ENCODE measurements at regions not wholly inside any gene's neighbourhood (a gene's known extent, or its start where the extent isn't known, plus 50 kb on each side); places are given as distances from the start of the nearest gene placed in this dataset.

DNA sequence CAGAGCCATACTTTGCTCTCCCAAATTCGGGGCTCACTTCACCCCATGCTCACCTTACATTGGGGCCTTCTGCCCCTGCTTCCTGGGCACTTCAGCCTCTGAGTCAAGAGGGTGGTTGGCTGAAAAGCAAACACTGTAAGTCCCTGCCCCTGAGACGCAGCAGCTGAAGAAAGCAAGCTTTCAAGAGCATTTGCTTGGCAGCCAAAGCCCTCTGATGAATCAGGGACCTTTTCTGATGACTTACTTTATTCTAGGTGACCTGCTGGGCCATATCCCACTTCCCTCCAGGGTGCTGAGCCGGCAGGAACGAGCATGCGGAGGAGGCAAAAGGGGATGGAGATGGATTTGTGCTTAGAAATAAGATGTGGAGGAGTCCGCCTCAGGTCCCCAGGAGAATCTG lies 147.0 kb upstream of the TNRC6C start:
- Mint-ChIP-seq H3K4me1 (ENCODE audit: unreplicated experiment) (no peaks in the 10 kb centered on the region), H3K27ac (ENCODE audit: unreplicated experiment) (no peak overlapping the region), H3K36me3 (ENCODE audit: unreplicated experiment) (no peaks in the 10 kb centered on the region), H3K9me3 (ENCODE audit: unreplicated experiment) (no peaks in the 10 kb centered on the region), H3K4me3 (ENCODE audit: unreplicated experiment) (no peak overlapping the region), H3K27me3 (ENCODE audit: unreplicated experiment) (peaks cover 15% of the 10 kb centered on the region)
- DNase-seq (ENCODE audit: extremely low spot score, unreplicated experiment): no peak
- no peak for TF ChIP-seq CTCF (IDR thresholded peaks at IDR 0.05)

- DNase-seq (ENCODE audit: extremely low spot score, unreplicated experiment): no peak
- Mint-ChIP-seq H3K27ac (ENCODE audit: unreplicated experiment) (no peak overlapping the region), H3K4me1 (ENCODE audit: unreplicated experiment) (no peaks in the 10 kb centered on the region), H3K4me3 (ENCODE audit: unreplicated experiment) (no peak overlapping the region), H3K9me3 (ENCODE audit: unreplicated experiment) (no peaks in the 10 kb centered on the region), H3K36me3 (ENCODE audit: unreplicated experiment) (no peaks in the 10 kb centered on the region), H3K27me3 (ENCODE audit: unreplicated experiment) (peaks cover 14% of the 10 kb centered on the region)
- no peak for TF ChIP-seq CTCF (IDR thresholded peaks at IDR 0.05)
These were observed 144.3 kb upstream of the TNRC6C start for GRCh38 chr17:77814091-77814772.

GRCh38 chr17:77815127-77815905 lies 143.2 kb upstream of the TNRC6C start:
- no peak for TF ChIP-seq CTCF (IDR thresholded peaks at IDR 0.05)
- no peaks in the 10 kb centered on the region for H3K36me3 Mint-ChIP-seq (ENCODE audit: unreplicated experiment)
- no peaks in the 10 kb centered on the region for H3K9me3 Mint-ChIP-seq (ENCODE audit: unreplicated experiment)
- H3K4me1 Mint-ChIP-seq (ENCODE audit: unreplicated experiment): no peaks in the 10 kb centered on the region
- DNase-seq (ENCODE audit: extremely low spot score, unreplicated experiment): no peak
- no peak overlapping the region for H3K4me3 Mint-ChIP-seq (ENCODE audit: unreplicated experiment)
- no peak overlapping the region for H3K27ac Mint-ChIP-seq (ENCODE audit: unreplicated experiment)
- peaks cover 19% of the 10 kb centered on the region for H3K27me3 Mint-ChIP-seq (ENCODE audit: unreplicated experiment)

- H3K9me3 Mint-ChIP-seq (ENCODE audit: unreplicated experiment): no peaks in the 10 kb centered on the region
- no peaks in the 10 kb centered on the region for H3K36me3 Mint-ChIP-seq (ENCODE audit: unreplicated experiment)
- no peak overlapping the region for H3K4me3 Mint-ChIP-seq (ENCODE audit: unreplicated experiment)
- H3K4me1 Mint-ChIP-seq (ENCODE audit: unreplicated experiment): no peaks in the 10 kb centered on the region
- H3K27me3 Mint-ChIP-seq (ENCODE audit: unreplicated experiment): peaks cover 20% of the 10 kb centered on the region
- no peak for DNase-seq (ENCODE audit: extremely low spot score, unreplicated experiment)
- no peak overlapping the region for H3K27ac Mint-ChIP-seq (ENCODE audit: unreplicated experiment)
- TF ChIP-seq CTCF (IDR thresholded peaks at IDR 0.05): no peak
These were observed 140.6 kb upstream of the TNRC6C start for GRCh38 chr17:77817953-77818352.

GRCh38 chr17:77819497-77819896 lies 139.0 kb upstream of the TNRC6C start:
- no peaks in the 10 kb centered on the region for H3K4me1 Mint-ChIP-seq (ENCODE audit: unreplicated experiment)

More at GRCh38 chr17:77819497-77819896, 139.0 kb upstream of the TNRC6C start:
- Mint-ChIP-seq H3K27me3 (ENCODE audit: unreplicated experiment) (peaks cover 15% of the 10 kb centered on the region), H3K36me3 (ENCODE audit: unreplicated experiment) (no peaks in the 10 kb centered on the region), H3K27ac (ENCODE audit: unreplicated experiment) (no peak overlapping the region), H3K9me3 (ENCODE audit: unreplicated experiment) (no peaks in the 10 kb centered on the region), H3K4me3 (ENCODE audit: unreplicated experiment) (no peak overlapping the region)
- DNase-seq (ENCODE audit: extremely low spot score, unreplicated experiment): no peak
- no peak for TF ChIP-seq CTCF (IDR thresholded peaks at IDR 0.05)

All from osteocyte (in vitro differentiated cells).